ENCODE measurements at regions not wholly inside any gene's neighbourhood (a gene's known extent, or its start where the extent isn't known, plus 50 kb on each side); places are given as distances from the start of the nearest gene placed in this dataset.

DNA sequence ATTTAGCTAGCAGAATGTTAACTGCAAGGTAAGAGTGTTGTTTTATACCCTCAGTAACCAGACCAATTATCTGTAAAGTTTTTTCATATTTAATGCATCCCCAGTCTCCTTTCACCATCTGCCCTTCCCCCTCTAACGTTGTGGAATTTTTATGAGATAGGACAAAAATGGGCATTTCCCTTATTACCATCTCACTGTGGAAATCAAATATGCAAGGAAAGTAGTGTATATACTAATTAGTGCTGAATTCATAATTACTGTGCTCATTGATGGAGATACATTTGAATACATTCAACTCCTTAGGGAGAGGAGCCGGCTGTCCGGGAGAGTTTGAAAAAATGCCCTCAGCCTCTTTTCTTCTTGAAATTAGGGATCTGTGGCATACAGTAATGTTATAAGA is 423.4 kb upstream of the MGMT start:
- H3K4me3 Mint-ChIP-seq: no peak overlapping the region
- H3K9me3 Mint-ChIP-seq: no peaks in the 10 kb centered on the region
- H3K27me3 Mint-ChIP-seq: peaks cover 7 to 20% of the 10 kb centered on the region in 2 donors
- DNase-seq (no peak), ATAC-seq (replicated peaks) (no peak)
- H3K36me3 Mint-ChIP-seq (ENCODE audit: insufficient read depth): no peaks in the 10 kb centered on the region
- H3K4me1 Mint-ChIP-seq (ENCODE audit: low read depth in 2 of 2): peaks cover 3 to 5% of the 10 kb centered on the region in 2 donors
- H3K27ac Mint-ChIP-seq: no peak overlapping the region

GRCh38 chr10:129045599-129045998 is 421.4 kb upstream of the MGMT start:
- Mint-ChIP-seq H3K4me3 (no peak overlapping the region), H3K36me3 (ENCODE audit: insufficient read depth) (no peaks in the 10 kb centered on the region), H3K9me3 (no peaks in the 10 kb centered on the region), H3K27ac (no peak overlapping the region), H3K4me1 (ENCODE audit: low read depth in 2 of 2) (peaks cover 3 to 5% of the 10 kb centered on the region in 2 donors), H3K27me3 (peaks cover 7 to 16% of the 10 kb centered on the region in 2 donors)
- DNase-seq (no peak), ATAC-seq (replicated peaks) (no peak)

GRCh38 chr10:129046065-129046681 is 420.9 kb upstream of the MGMT start:
- no peak for ATAC-seq (replicated peaks)
- Mint-ChIP-seq H3K36me3 (ENCODE audit: insufficient read depth) (no peaks in the 10 kb centered on the region), H3K27ac (no peak overlapping the region), H3K9me3 (no peaks in the 10 kb centered on the region), H3K4me3 (no peak overlapping the region), H3K27me3 (peaks cover 7 to 16% of the 10 kb centered on the region in 2 donors), H3K4me1 (ENCODE audit: low read depth in 2 of 2) (peaks cover 3 to 5% of the 10 kb centered on the region in 2 donors)
- DNase-seq: no peak

GRCh38 chr10:129046962-129047361 is 420.1 kb upstream of the MGMT start:
- H3K9me3 Mint-ChIP-seq: no peaks in the 10 kb centered on the region
- H3K27me3 Mint-ChIP-seq: peaks cover 7 to 15% of the 10 kb centered on the region in 2 donors
- DNase-seq (no peak), ATAC-seq (replicated peaks) (no peak)
- H3K36me3 Mint-ChIP-seq (ENCODE audit: insufficient read depth): no peaks in the 10 kb centered on the region
- H3K4me3 Mint-ChIP-seq: no peak overlapping the region
- peaks cover 3 to 5% of the 10 kb centered on the region in 2 donors for H3K4me1 Mint-ChIP-seq (ENCODE audit: low read depth in 2 of 2)
- no peak overlapping the region for H3K27ac Mint-ChIP-seq

GRCh38 chr10:129047600-129047999 is 419.4 kb upstream of the MGMT start:
- Mint-ChIP-seq H3K9me3 (no peaks in the 10 kb centered on the region), H3K4me1 (ENCODE audit: low read depth in 2 of 2) (peaks cover 3 to 5% of the 10 kb centered on the region in 2 donors), H3K27me3 (peaks cover 6 to 8% of the 10 kb centered on the region in 2 donors), H3K4me3 (no peak overlapping the region), H3K36me3 (ENCODE audit: insufficient read depth) (no peaks in the 10 kb centered on the region), H3K27ac (no peak overlapping the region)
- no peak for ATAC-seq (replicated peaks)
- no peak for DNase-seq

DNA sequence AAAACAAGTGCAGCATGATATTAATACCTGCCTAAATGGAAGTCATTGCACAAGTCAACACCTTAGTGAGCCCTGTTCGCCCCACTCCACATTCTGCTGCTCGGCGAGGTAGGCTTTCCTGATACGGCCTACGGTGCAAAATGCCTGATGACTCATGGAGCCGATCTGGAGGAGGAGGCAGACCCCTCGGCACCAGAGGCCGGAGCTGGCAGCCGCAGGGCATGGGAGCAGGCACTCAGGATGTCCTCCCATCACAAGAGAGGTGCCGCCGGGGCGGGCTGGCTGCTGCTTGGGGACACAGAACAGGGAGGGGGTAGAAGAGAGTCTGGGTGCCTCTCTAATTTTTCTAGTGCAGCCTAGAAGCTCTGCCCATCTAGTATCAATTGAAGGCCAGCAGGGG is 418.5 kb upstream of the MGMT start:
- ATAC-seq (replicated peaks) (no peak), DNase-seq (no peak)
- no peak overlapping the region for H3K4me3 Mint-ChIP-seq
- no peaks in the 10 kb centered on the region for H3K9me3 Mint-ChIP-seq
- H3K36me3 Mint-ChIP-seq (ENCODE audit: insufficient read depth): no peaks in the 10 kb centered on the region
- H3K4me1 Mint-ChIP-seq (ENCODE audit: low read depth in 2 of 2): no peaks in the 10 kb centered on the region
- H3K27me3 Mint-ChIP-seq: no peaks in the 10 kb centered on the region
- no peak overlapping the region for H3K27ac Mint-ChIP-seq

- H3K4me1 Mint-ChIP-seq (ENCODE audit: low read depth in 2 of 2): no peaks in the 10 kb centered on the region
Observed at GRCh38 chr10:129049501-129049900, 417.5 kb upstream of the MGMT start.

GRCh38 chr10:129055225-129055624 is 411.8 kb upstream of the MGMT start:
- H3K27me3 Mint-ChIP-seq: no peaks in the 10 kb centered on the region
- no peaks in the 10 kb centered on the region for H3K9me3 Mint-ChIP-seq
- no peak overlapping the region for H3K4me3 Mint-ChIP-seq
- DNase-seq (no peak), ATAC-seq (replicated peaks) (no peak)
- no peaks in the 10 kb centered on the region for H3K36me3 Mint-ChIP-seq (ENCODE audit: insufficient read depth)
- H3K27ac Mint-ChIP-seq: no peak overlapping the region
- peaks cover 7 to 16% of the 10 kb centered on the region in 2 donors for H3K4me1 Mint-ChIP-seq (ENCODE audit: low read depth in 2 of 2)

More at GRCh38 chr10:129049501-129049900, 417.5 kb upstream of the MGMT start:
- Mint-ChIP-seq H3K27me3 (no peaks in the 10 kb centered on the region), H3K36me3 (ENCODE audit: insufficient read depth) (no peaks in the 10 kb centered on the region), H3K27ac (no peak overlapping the region), H3K4me3 (no peak overlapping the region), H3K9me3 (no peaks in the 10 kb centered on the region)
- ATAC-seq (replicated peaks) (no peak), DNase-seq (no peak)

GRCh38 chr10:129055986-129056385 is 411.1 kb upstream of the MGMT start:
- Mint-ChIP-seq H3K4me1 (ENCODE audit: low read depth in 2 of 2) (peaks cover 7 to 16% of the 10 kb centered on the region in 2 donors), H3K27me3 (peaks cover 0 to 7% of the 10 kb centered on the region in 2 donors), H3K27ac (no peak overlapping the region), H3K36me3 (ENCODE audit: insufficient read depth) (no peaks in the 10 kb centered on the region), H3K9me3 (no peaks in the 10 kb centered on the region), H3K4me3 (peak overlapping the region in 1 of 2 donors; percentile 20)
- ATAC-seq (replicated peaks): no peak
- no peak for DNase-seq

GRCh38 chr10:129056734-129057689 is 410.0 kb upstream of the MGMT start:
- Mint-ChIP-seq H3K9me3 (no peaks in the 10 kb centered on the region), H3K27ac (no peak overlapping the region), H3K4me3 (peak overlapping the region; percentile 18 to 51), H3K4me1 (ENCODE audit: low read depth in 2 of 2) (peaks cover 7 to 16% of the 10 kb centered on the region in 2 donors), H3K36me3 (ENCODE audit: insufficient read depth) (no peaks in the 10 kb centered on the region), H3K27me3 (peaks cover 0 to 9% of the 10 kb centered on the region in 2 donors)
- peak; percentile 36 for ATAC-seq (replicated peaks)
- DNase-seq: no peak

- Mint-ChIP-seq H3K27me3 (peaks cover 0 to 9% of the 10 kb centered on the region in 2 donors), H3K4me3 (peak overlapping the region; percentile 51), H3K9me3 (no peaks in the 10 kb centered on the region), H3K27ac (no peak overlapping the region), H3K36me3 (ENCODE audit: insufficient read depth) (no peaks in the 10 kb centered on the region), H3K4me1 (ENCODE audit: low read depth in 2 of 2) (peaks cover 7 to 16% of the 10 kb centered on the region in 2 donors)
- ATAC-seq (replicated peaks): peak; percentile 89
- DNase-seq: peak; percentile 6 to 25 (median 20)
Observed at GRCh38 chr10:129057856-129058663, 409.0 kb upstream of the MGMT start.

DNA sequence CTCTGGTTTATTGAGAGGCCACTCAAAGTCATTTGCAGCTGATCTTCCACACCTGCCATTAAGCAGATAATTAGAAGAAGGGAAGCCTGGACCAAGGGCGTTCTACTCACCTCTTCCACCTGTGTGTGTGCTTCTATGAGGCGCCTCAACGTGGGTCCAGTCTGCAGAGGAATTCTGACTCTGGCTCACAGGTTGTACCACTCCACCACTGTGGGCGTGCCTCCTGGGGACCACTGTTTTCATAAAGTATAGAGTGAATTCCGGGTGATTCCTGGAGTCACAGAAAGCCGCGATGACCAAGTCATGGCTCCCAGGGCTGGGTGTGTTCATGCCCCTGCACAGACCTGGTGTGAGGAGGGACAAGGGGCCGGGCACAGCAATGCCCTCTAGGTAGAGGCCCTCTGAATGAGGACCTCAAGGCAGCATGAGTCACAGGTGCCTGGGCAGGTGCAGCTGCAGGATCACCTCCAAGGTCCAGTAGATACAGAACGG is 408.3 kb upstream of the MGMT start:
- peak overlapping the region; percentile 10 to 51 for H3K4me3 Mint-ChIP-seq
- peaks cover 7 to 16% of the 10 kb centered on the region in 2 donors for H3K4me1 Mint-ChIP-seq (ENCODE audit: low read depth in 2 of 2)
- no peak overlapping the region for H3K27ac Mint-ChIP-seq
- ATAC-seq (replicated peaks) (no peak), DNase-seq (no peak)
- no peaks in the 10 kb centered on the region for H3K9me3 Mint-ChIP-seq
- H3K27me3 Mint-ChIP-seq: peaks cover 0 to 10% of the 10 kb centered on the region in 2 donors
- no peaks in the 10 kb centered on the region for H3K36me3 Mint-ChIP-seq (ENCODE audit: insufficient read depth)

GRCh38 chr10:129059977-129060376 is 407.1 kb upstream of the MGMT start:
- Mint-ChIP-seq H3K9me3 (no peaks in the 10 kb centered on the region), H3K36me3 (ENCODE audit: insufficient read depth) (no peaks in the 10 kb centered on the region), H3K27ac (no peak overlapping the region), H3K27me3 (peaks cover 0 to 15% of the 10 kb centered on the region in 2 donors), H3K4me1 (ENCODE audit: low read depth in 2 of 2) (peaks cover 7 to 16% of the 10 kb centered on the region in 2 donors), H3K4me3 (no peak overlapping the region)
- no peak for ATAC-seq (replicated peaks)
- DNase-seq: no peak

All from effector memory CD8-positive, alpha-beta T cell (primary cell).